ENCODE measurements at regions not wholly inside any gene's neighbourhood (a gene's known extent, or its start where the extent isn't known, plus 50 kb on each side); places are given as distances from the start of the nearest gene placed in this dataset.

- H3K4me1 ChIP-seq, result peaks cover 24 to 37% (median 32%) of the 10 kb centered on the region in 10 experiments
- 0 out of 22 replicates have a peak, but pooled peaks of 1 of the 11 experiments have one; percentile 41 for TF ChIP-seq Cebpa-rat (IDR thresholded peaks at IDR 0.05)
- H3K4me2 ChIP-seq, result no peak overlapping the region
- no peak overlapping the region for H3K27ac ChIP-seq
- peaks cover 0 to 97% (median 0%) of the 10 kb centered on the region in 11 experiments; a peak in 9 of 22 replicates for H3K27me3 ChIP-seq
- H4K20me1 ChIP-seq, result peaks cover 0 to 25% (median 0%) of the 10 kb centered on the region in 11 experiments; a peak in 5 of 22 replicates
- no peak overlapping the region for H3K9ac ChIP-seq
- no peaks in the 10 kb centered on the region for H3K36me3 ChIP-seq
- peaks cover 0 to 15% (median 4%) of the 10 kb centered on the region in 11 experiments; a peak in 7 of 22 replicates for H3K9me3 ChIP-seq (replicated peaks in 1 of 11)
- no peak overlapping the region for H3K4me3 ChIP-seq
Measured at GRCh38 chr2:217165547-217165946, 305.7 kb upstream of the TNP1 start.

- peaks cover 0 to 25% (median 0%) of the 10 kb centered on the region in 11 experiments; a peak in 5 of 22 replicates for H4K20me1 ChIP-seq
- H3K27me3 ChIP-seq, result peaks cover 0 to 99% (median 0%) of the 10 kb centered on the region in 11 experiments; a peak in 9 of 22 replicates
- H3K9ac ChIP-seq, result no peak overlapping the region
Measured at GRCh38 chr2:217163987-217164386, 304.1 kb upstream of the TNP1 start.

GRCh38 chr2:217162533-217162932 lies 302.7 kb upstream of the TNP1 start:
- Histone ChIP-seq H3K4me1 (peaks cover 29 to 43% (median 38%) of the 10 kb centered on the region in 10 experiments), H3K4me3 (no peak overlapping the region), H4K20me1 (peaks cover 0 to 30% (median 0%) of the 10 kb centered on the region in 11 experiments; a peak in 4 of 22 replicates), H3K27ac (no peak overlapping the region), H3K27me3 (peaks cover 0 to 99% (median 0%) of the 10 kb centered on the region in 11 experiments; a peak in 9 of 22 replicates), H3K9ac (no peak overlapping the region; a peak in 2 of 22 replicates), H3K4me2 (peak overlapping the region; percentile 36 to 91 (median 89); a peak in 21 of 22 replicates), H3K36me3 (no peaks in the 10 kb centered on the region), H3K9me3 (replicated peaks in 1 of 11) (peaks cover 0 to 5% (median 0%) of the 10 kb centered on the region in 11 experiments; a peak in 1 of 22 replicates)
- TF ChIP-seq Cebpa-rat (IDR thresholded peaks at IDR 0.05), result no peak

More at GRCh38 chr2:217163987-217164386, 304.1 kb upstream of the TNP1 start:
- no peak overlapping the region for H3K4me3 ChIP-seq
- H3K4me1 ChIP-seq, result peaks cover 29 to 43% (median 38%) of the 10 kb centered on the region in 10 experiments
- H3K27ac ChIP-seq, result no peak overlapping the region
- H3K36me3 ChIP-seq, result no peaks in the 10 kb centered on the region
- no peak for TF ChIP-seq Cebpa-rat (IDR thresholded peaks at IDR 0.05)
- H3K9me3 ChIP-seq (replicated peaks in 1 of 11), result peaks cover 0 to 5% (median 0%) of the 10 kb centered on the region in 11 experiments; a peak in 1 of 22 replicates
- peak overlapping the region in 1 of 11 experiments; percentile 91; a peak in 1 of 22 replicates for H3K4me2 ChIP-seq

DNA sequence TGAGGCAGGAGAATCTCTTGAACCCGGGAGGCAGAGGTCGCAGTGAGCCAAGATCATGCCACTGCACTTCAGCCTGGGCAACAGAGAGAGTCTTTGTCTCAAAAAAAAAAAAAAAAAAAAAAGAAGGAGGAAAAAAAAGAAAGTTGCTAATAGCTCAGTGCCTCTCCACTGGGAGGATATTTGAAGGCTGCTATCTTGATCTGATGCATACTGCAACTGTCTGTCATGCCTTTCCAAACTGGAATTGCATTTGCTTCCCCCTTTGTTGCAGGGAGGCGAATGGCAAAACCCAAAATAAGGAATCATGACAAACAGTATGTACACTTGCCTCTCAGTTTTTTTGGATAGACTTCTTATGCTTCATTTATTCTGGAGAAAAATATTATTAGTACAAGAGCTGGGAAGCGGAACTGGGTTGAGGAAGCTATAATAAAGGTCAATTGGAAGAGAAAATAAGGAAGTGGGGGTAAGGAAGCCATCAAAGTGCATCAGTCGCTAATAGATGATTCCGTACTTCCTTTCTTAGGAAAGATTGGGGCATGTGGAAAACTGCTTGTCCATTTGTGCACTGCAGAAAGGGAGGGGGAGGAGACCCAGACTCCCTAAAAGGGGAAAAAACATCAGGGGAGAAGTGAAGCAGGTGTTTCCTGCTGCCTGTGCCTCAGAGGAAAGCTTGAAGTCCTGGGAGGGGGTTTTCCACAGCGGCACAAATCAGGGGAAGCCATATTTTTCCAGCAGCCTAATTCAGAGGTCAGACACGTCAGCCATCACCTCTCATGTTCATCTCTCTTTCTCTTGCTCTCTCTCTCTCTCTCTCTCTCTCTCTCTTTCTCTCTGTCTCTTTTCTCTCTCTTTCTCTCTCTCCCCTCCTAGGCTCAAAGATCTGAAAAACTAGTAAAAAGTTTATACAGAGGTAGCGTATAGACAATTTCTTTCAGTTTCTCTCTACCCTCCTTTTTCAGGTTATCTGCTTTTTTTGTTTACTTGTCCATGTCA lies 301.4 kb upstream of the TNP1 start:
- H3K4me2 ChIP-seq, result peak overlapping the region; percentile 43 to 91 (median 89)

GRCh38 chr2:217160103-217160743 lies 300.4 kb upstream of the TNP1 start:
- Histone ChIP-seq H3K4me1 (peaks cover 29 to 43% (median 38%) of the 10 kb centered on the region in 10 experiments), H3K36me3 (no peaks in the 10 kb centered on the region), H3K9ac (no peak overlapping the region), H3K27me3 (peaks cover 0 to 99% (median 0%) of the 10 kb centered on the region in 11 experiments; a peak in 9 of 22 replicates), H3K9me3 (replicated peaks in 1 of 11) (peaks cover 0 to 5% (median 0%) of the 10 kb centered on the region in 11 experiments; a peak in 1 of 22 replicates), H3K4me3 (no peak overlapping the region), H3K4me2 (peak overlapping the region; percentile 28 to 91 (median 89); a peak in 21 of 22 replicates), H4K20me1 (peaks cover 0 to 48% (median 0%) of the 10 kb centered on the region in 11 experiments; a peak in 4 of 22 replicates), H3K27ac (0 out of 22 replicates have a peak overlapping the region, but pooled peaks of 1 of the 11 experiments have one; percentile 5)
- no peak for TF ChIP-seq Cebpa-rat (IDR thresholded peaks at IDR 0.05)

More for the DNA sequence above, 301.4 kb upstream of the TNP1 start:
- H3K9ac ChIP-seq, result no peak overlapping the region
- no peaks in the 10 kb centered on the region for H3K36me3 ChIP-seq
- peaks cover 0 to 5% (median 0%) of the 10 kb centered on the region in 11 experiments; a peak in 1 of 22 replicates for H3K9me3 ChIP-seq (replicated peaks in 1 of 11)
- peaks cover 29 to 43% (median 38%) of the 10 kb centered on the region in 10 experiments for H3K4me1 ChIP-seq
- H4K20me1 ChIP-seq, result peaks cover 0 to 41% (median 0%) of the 10 kb centered on the region in 11 experiments; a peak in 4 of 22 replicates
- H3K27me3 ChIP-seq, result peaks cover 0 to 99% (median 0%) of the 10 kb centered on the region in 11 experiments; a peak in 9 of 22 replicates
- peak overlapping the region in 2 of 11 experiments; percentile 5 to 12; a peak in 2 of 22 replicates for H3K27ac ChIP-seq
- no peak for TF ChIP-seq Cebpa-rat (IDR thresholded peaks at IDR 0.05)
- H3K4me3 ChIP-seq, result peak overlapping the region in 2 of 10 experiments; percentile 16 to 18; a peak in 3 of 20 replicates

- peaks cover 0 to 43% (median 0%) of the 10 kb centered on the region in 11 experiments; a peak in 4 of 22 replicates for H4K20me1 ChIP-seq
- no peak overlapping the region for H3K4me2 ChIP-seq
- H3K9me3 ChIP-seq (replicated peaks in 1 of 11), result no peaks in the 10 kb centered on the region
- peaks cover 29 to 41% (median 38%) of the 10 kb centered on the region in 10 experiments for H3K4me1 ChIP-seq
- no peak overlapping the region for H3K9ac ChIP-seq
- no peaks in the 10 kb centered on the region for H3K36me3 ChIP-seq
- H3K27ac ChIP-seq, result no peak overlapping the region
- H3K4me3 ChIP-seq, result no peak overlapping the region
- TF ChIP-seq Cebpa-rat (IDR thresholded peaks at IDR 0.05), result no peak
- H3K27me3 ChIP-seq, result peaks cover 0 to 99% (median 0%) of the 10 kb centered on the region in 11 experiments; a peak in 8 of 22 replicates
Measured at GRCh38 chr2:217158928-217159327, 299.1 kb upstream of the TNP1 start.

DNA sequence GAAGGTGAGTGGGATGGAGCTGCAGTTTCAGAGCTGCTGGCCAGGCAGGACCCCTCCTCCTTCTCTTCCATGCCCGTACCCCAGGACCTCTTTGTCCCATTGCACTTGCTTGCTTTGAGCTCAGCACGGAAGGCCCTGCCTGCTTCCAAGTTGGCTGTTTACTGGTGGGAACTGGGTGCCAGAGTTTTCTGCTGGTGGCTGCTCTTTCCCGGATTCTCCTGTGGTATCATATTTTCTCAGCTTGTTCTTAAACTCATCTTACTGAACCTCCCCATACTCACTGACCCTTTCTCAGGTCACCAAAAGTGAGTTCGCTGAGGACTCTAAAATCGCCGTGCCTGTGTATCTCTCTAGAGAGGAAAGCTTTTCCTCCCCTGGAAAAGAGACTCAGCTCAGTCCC lies 297.7 kb upstream of the TNP1 start:
- Histone ChIP-seq H3K27ac (no peak overlapping the region), H3K27me3 (peaks cover 0 to 99% (median 0%) of the 10 kb centered on the region in 11 experiments; a peak in 7 of 22 replicates), H3K9ac (no peak overlapping the region), H3K4me2 (no peak overlapping the region), H3K9me3 (replicated peaks in 1 of 11) (no peaks in the 10 kb centered on the region), H3K4me1 (peaks cover 25 to 29% (median 27%) of the 10 kb centered on the region in 10 experiments), H3K36me3 (no peaks in the 10 kb centered on the region), H3K4me3 (no peak overlapping the region), H4K20me1 (peaks cover 0 to 37% (median 0%) of the 10 kb centered on the region in 11 experiments; a peak in 4 of 22 replicates)
- TF ChIP-seq Cebpa-rat (IDR thresholded peaks at IDR 0.05), result no peak

DNA sequence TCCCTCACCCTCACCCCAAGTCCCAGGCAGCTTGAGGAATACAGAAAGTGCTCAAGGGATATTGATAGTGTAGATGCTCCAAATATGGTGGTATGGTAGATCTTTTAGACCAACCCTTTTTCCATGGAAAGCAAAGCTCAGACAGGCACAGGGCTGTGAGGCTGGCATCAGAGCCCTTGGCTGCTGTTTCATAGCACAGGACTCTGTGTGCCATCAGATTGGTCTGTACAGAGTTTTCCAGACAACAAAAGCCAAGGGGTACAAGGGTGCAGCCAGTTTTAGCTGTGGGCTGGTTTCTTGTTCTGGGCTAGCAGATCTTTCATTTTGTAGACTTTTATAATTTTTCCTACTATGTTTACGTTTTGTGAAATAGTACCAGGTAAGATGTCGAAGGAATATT lies 296.9 kb upstream of the TNP1 start:
- TF ChIP-seq Cebpa-rat (IDR thresholded peaks at IDR 0.05), result no peak
- peaks cover 0 to 34% (median 0%) of the 10 kb centered on the region in 11 experiments; a peak in 4 of 22 replicates for H4K20me1 ChIP-seq
- no peak overlapping the region for H3K9ac ChIP-seq
- no peaks in the 10 kb centered on the region for H3K36me3 ChIP-seq
- no peak overlapping the region for H3K4me3 ChIP-seq
- peaks cover 0 to 99% (median 0%) of the 10 kb centered on the region in 11 experiments; a peak in 7 of 22 replicates for H3K27me3 ChIP-seq
- peaks cover 17 to 21% (median 19%) of the 10 kb centered on the region in 10 experiments for H3K4me1 ChIP-seq
- H3K27ac ChIP-seq, result no peak overlapping the region
- no peaks in the 10 kb centered on the region for H3K9me3 ChIP-seq (replicated peaks in 1 of 11)
- H3K4me2 ChIP-seq, result no peak overlapping the region

All from BLaER1 treated with 17β-estradiol and CSF1 and Interleukin-3, amounts not matched to agents 10 nM and 100 nM (cell line).